B cell (primary cell): ENCODE measurements at regions not wholly inside any gene's neighbourhood (a gene's known extent, or its start where the extent isn't known, plus 50 kb on each side); places are given as distances from the start of the nearest gene placed in this dataset.

Source experiments
- ATAC-seq: fragments of 200-7000 bp; cut with Tn5 transposase; one replicate; pipeline ENCODE4 v1.10.0; 2021; ENCODE audit warnings: low read depth, mild to moderate bottlenecking, moderate number of reproducible peaks, moderate library complexity
- CTCF ChIA-PET: fragments of 350-600 bp; sonication (Branson Sonifier 250); formaldehyde crosslinking; loops from one replicate; lab custom pipeline; 2021; ENCODE audit warnings: antibody characterized with exemption, inconsistent platforms; lab: Charles Lee
- POLR2A ChIA-PET: fragments of 350-600 bp; sonication (Branson Sonifier 250); formaldehyde crosslinking; loops from one replicate; lab custom pipeline; 2021; ENCODE audit warnings: antibody characterized with exemption; lab: Charles Lee
- DNase-seq: peaks from one replicate; pipeline ENCODE4 v3.0.0; 2013
- H2AFZ ChIP-seq: 2 replicates; pipeline ENCODE4 v1.6.1; 2012; ENCODE audit warnings: mild to moderate bottlenecking, low read depth, low read length; ENCODE audit not compliant: insufficient read depth, poor library complexity, severe bottlenecking
- H3K27ac ChIP-seq, 2 donors: 1 replicate in 1 of 2; 2 replicates in 1 of 2; pipeline ENCODE4 v1.5.1; 2012 to 2013; ENCODE audit warnings: low read length in 2 of 2, mild to moderate bottlenecking in 2 of 2, moderate library complexity in 1 of 2
- H3K27me3 ChIP-seq, 4 experiments: fragments of 200-600 bp in 1 of 4; sonication (generic) in 1 of 4; replicated peaks in 1 of 4; 1 replicate in 2 of 4; 2 replicates in 2 of 4; pipeline versions ENCODE4 v1.6.1 to v1.7.0; 2013 to 2016; ENCODE audit warnings: low read length in 3 of 4, mild to moderate bottlenecking in 2 of 4, mixed read lengths in 1 of 4, moderate library complexity in 1 of 4; ENCODE audit not compliant: insufficient read depth in 4 of 4, control insufficient read depth in 3 of 4; ENCODE audit errors: control extremely low read depth in 1 of 4
- H3K36me3 ChIP-seq, 2 experiments: replicated peaks in 1 of 2; 1 replicate in 1 of 2; 2 replicates in 1 of 2; pipeline versions ENCODE4 v1.6.1 to v1.7.1; 2013; ENCODE audit warnings: low read length in 1 of 2; ENCODE audit not compliant: insufficient read depth in 2 of 2, control insufficient read depth in 1 of 2; ENCODE audit errors: control extremely low read depth in 1 of 2, extremely low read depth in 1 of 2
- H3K4me1 ChIP-seq, 2 donors: fragments of 200-600 bp in 1 of 2; sonication (generic) in 1 of 2; 1 replicate in 1 of 2; 2 replicates in 1 of 2; pipeline versions ENCODE4 v1.5.1 to v1.6.1; 2013 to 2017; ENCODE audit warnings: low read length in 2 of 2; ENCODE audit not compliant: control insufficient read depth in 2 of 2, insufficient read depth in 2 of 2
- H3K4me2 ChIP-seq: replicated peaks from 2 replicates; pipeline ENCODE3; 2012; ENCODE audit warnings: mild to moderate bottlenecking, low read depth, low read length; ENCODE audit not compliant: poor library complexity, severe bottlenecking
- H3K4me3 ChIP-seq, 5 experiments: fragments of 200-600 bp in 1 of 5; sonication (generic) in 1 of 5; 1 replicate in 3 of 5; 2 replicates in 2 of 5; pipeline versions ENCODE4 v1.5.1 to v1.7.0; 2011 to 2016; ENCODE audit warnings: low read length in 4 of 5, mild to moderate bottlenecking in 4 of 5, low read depth in 2 of 5, control low read depth in 1 of 5, moderate library complexity in 1 of 5; ENCODE audit not compliant: insufficient read depth in 1 of 5; ENCODE audit errors: control extremely low read depth in 1 of 5, extremely low read depth in 1 of 5
- H3K79me2 ChIP-seq: fragments of 200-600 bp; sonication (generic); one replicate; pipeline ENCODE4 v1.6.0; 2016; ENCODE audit warnings: low read length; ENCODE audit not compliant: control insufficient read depth, insufficient read depth
- H3K9ac ChIP-seq: fragments of 200-600 bp; sonication (generic); 2 replicates; pipeline ENCODE4 v1.6.1; 2017; ENCODE audit warnings: mild to moderate bottlenecking, low read length, moderate library complexity
- H3K9me3 ChIP-seq, 3 donors: one replicate each; pipeline versions ENCODE4 v1.6.1 to v1.7.1; 2013; ENCODE audit warnings: low read length in 2 of 3; ENCODE audit not compliant: control insufficient read depth in 2 of 3, insufficient read depth in 1 of 3; ENCODE audit errors: control extremely low read depth in 1 of 3
- H4K20me1 ChIP-seq: 2 replicates; pipeline ENCODE4 v1.6.0; 2012; ENCODE audit warnings: mild to moderate bottlenecking, low read length; ENCODE audit not compliant: insufficient read depth, control insufficient read depth, poor library complexity, severe bottlenecking
- H3K27ac Mint-ChIP-seq: one replicate; pipeline ENCODE4 v1.8.0; 2021; ENCODE audit warnings: mixed read lengths
- H3K27me3 Mint-ChIP-seq: one replicate; pipeline ENCODE4 v1.8.0; 2021; ENCODE audit warnings: mixed read lengths
- H3K4me1 Mint-ChIP-seq: one replicate; pipeline ENCODE4 v1.8.0; 2021; ENCODE audit warnings: mixed read lengths
- H3K4me3 Mint-ChIP-seq: one replicate; pipeline ENCODE4 v1.8.0; 2021; ENCODE audit warnings: mixed read lengths
- H3K9me3 Mint-ChIP-seq: one replicate; pipeline ENCODE4 v1.8.0; 2022; ENCODE audit warnings: mixed read lengths; ENCODE audit not compliant: insufficient read depth
- CTCF ChIP-seq: fragments of 200-600 bp; IDR thresholded peaks from one replicate; pipeline ENCODE4 v1.8.0; 2022; ENCODE audit warnings: antibody characterized with exemption, mild to moderate bottlenecking
- EZH2 ChIP-seq: IDR thresholded peaks from 2 replicates; pipeline ENCODE4 v1.6.1; 2012; ENCODE audit warnings: borderline replicate concordance, low read depth, mild to moderate bottlenecking, moderate library complexity, low read length; ENCODE audit not compliant: insufficient read depth, poor library complexity, severe bottlenecking
- WGBS: methylation state at CpG from one replicate; pipeline ENCODE4 v1.1.5; 2013; ENCODE audit warnings: missing lambda C conversion rate; ENCODE audit not compliant: insufficient coverage; 5-methylcytosine and 5-hydroxymethylcytosine counted together
- intact Hi-C: fragments of 100-400 bp; cut with micrococcal nuclease; formaldehyde crosslinking; loops from one replicate; pipeline ENCODE4 v1.10.0; 2022

GRCh38 chr4:138312536-138312911 lies 70.4 kb upstream of the SLC7A11 start:
- Histone ChIP-seq H3K79me2 (no peaks in the 10 kb centered on the region), H3K27me3 (no peaks in the 10 kb centered on the region), H3K36me3 (no peaks in the 10 kb centered on the region), H3K4me2 (no peak overlapping the region), H3K4me1 (no peaks in the 10 kb centered on the region), H3K9me3 (peaks cover 0 to 1% (median 0%) of the 10 kb centered on the region in 3 donors), H3K4me3 (no peak overlapping the region), H4K20me1 (no peaks in the 10 kb centered on the region), H2AFZ (no peak overlapping the region), H3K27ac (no peak overlapping the region), H3K9ac (no peak overlapping the region)
- Mint-ChIP-seq H3K27ac (no peak overlapping the region), H3K9me3 (no peaks in the 10 kb centered on the region), H3K4me3 (no peak overlapping the region), H3K27me3 (no peaks in the 10 kb centered on the region), H3K4me1 (no peaks in the 10 kb centered on the region)
- intact Hi-C loops: no loop called here
- TF ChIP-seq CTCF: no peak
- no peak for TF ChIP-seq EZH2
- no peak for DNase-seq
- ATAC-seq: no peak
- POLR2A ChIA-PET: no interaction called here
- WGBS: no CpG with 5 or more reads among the region's 1 CpG
- CTCF ChIA-PET: no interaction called here

- H3K9ac ChIP-seq: no peak overlapping the region
- no peaks in the 10 kb centered on the region for H4K20me1 ChIP-seq
- H3K9me3 ChIP-seq: peaks cover 0 to 1% (median 0%) of the 10 kb centered on the region in 3 donors
- no peaks in the 10 kb centered on the region for H3K36me3 ChIP-seq
- no peaks in the 10 kb centered on the region for H3K4me1 ChIP-seq
- intact Hi-C loops: no loop called here
- no peak overlapping the region for H2AFZ ChIP-seq
- H3K27me3 ChIP-seq: no peaks in the 10 kb centered on the region
- H3K79me2 ChIP-seq: no peaks in the 10 kb centered on the region
- CTCF ChIA-PET: no interaction called here
- POLR2A ChIA-PET: no interaction called here
- no peak overlapping the region for H3K27ac ChIP-seq
- no peak overlapping the region for H3K4me3 ChIP-seq
- ATAC-seq (no peak), DNase-seq (no peak)
- 100% methylated on average over 1 of the region's 4 CpGs for WGBS
- no peak overlapping the region for H3K4me3 Mint-ChIP-seq
- TF ChIP-seq EZH2 (no peak), CTCF (no peak)
- H3K4me2 ChIP-seq: no peak overlapping the region
- H3K9me3 Mint-ChIP-seq: no peaks in the 10 kb centered on the region
- no peaks in the 10 kb centered on the region for H3K27me3 Mint-ChIP-seq
- no peak overlapping the region for H3K27ac Mint-ChIP-seq
- H3K4me1 Mint-ChIP-seq: no peaks in the 10 kb centered on the region
These were observed 69.8 kb upstream of the SLC7A11 start for GRCh38 chr4:138311771-138312535.
